PC-3 (cell line): ENCODE measurements at regions not wholly inside any gene's neighbourhood (a gene's known extent, or its start where the extent isn't known, plus 50 kb on each side); places are given as distances from the start of the nearest gene placed in this dataset.

Source experiments
- EZH2 ChIP-seq: fragments of 300-600 bp; sonication (generic); IDR thresholded peaks from one replicate; pipeline ENCODE4 v1.6.1; 2017; ENCODE audit warnings: antibody characterized with exemption, mild to moderate bottlenecking, low read length; ENCODE audit not compliant: unreplicated experiment
- TF ChIP-seq, protein P1 (sequence below): fragments of 300-600 bp; sonication (generic); conservative IDR thresholded peaks from 2 replicates; pipeline ENCODE4 v1.5.1; 2017; ENCODE audit warnings: antibody characterized with exemption, low read depth, mild to moderate bottlenecking, low read length

GRCh38 chr1:101739826-101740330 is 256.8 kb downstream of the OLFM3 start:
- TF ChIP-seq, protein P1, sequence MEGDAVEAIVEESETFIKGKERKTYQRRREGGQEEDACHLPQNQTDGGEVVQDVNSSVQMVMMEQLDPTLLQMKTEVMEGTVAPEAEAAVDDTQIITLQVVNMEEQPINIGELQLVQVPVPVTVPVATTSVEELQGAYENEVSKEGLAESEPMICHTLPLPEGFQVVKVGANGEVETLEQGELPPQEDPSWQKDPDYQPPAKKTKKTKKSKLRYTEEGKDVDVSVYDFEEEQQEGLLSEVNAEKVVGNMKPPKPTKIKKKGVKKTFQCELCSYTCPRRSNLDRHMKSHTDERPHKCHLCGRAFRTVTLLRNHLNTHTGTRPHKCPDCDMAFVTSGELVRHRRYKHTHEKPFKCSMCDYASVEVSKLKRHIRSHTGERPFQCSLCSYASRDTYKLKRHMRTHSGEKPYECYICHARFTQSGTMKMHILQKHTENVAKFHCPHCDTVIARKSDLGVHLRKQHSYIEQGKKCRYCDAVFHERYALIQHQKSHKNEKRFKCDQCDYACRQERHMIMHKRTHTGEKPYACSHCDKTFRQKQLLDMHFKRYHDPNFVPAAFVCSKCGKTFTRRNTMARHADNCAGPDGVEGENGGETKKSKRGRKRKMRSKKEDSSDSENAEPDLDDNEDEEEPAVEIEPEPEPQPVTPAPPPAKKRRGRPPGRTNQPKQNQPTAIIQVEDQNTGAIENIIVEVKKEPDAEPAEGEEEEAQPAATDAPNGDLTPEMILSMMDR = no peak
- no peak for TF ChIP-seq EZH2
